Transverse colon (tissue), 1 donor: ENCODE measurements at regions not wholly inside any gene's neighbourhood (a gene's known extent, or its start where the extent isn't known, plus 50 kb on each side); places are given as distances from the start of the nearest gene placed in this dataset.

Experiments used
- EP300 ChIP-seq: sonication (generic); formaldehyde crosslinking; IDR thresholded peaks from one replicate; pipeline ENCODE4 v1.6.1; 2017; ENCODE audit warnings: antibody characterized with exemption, low read depth
- POLR2A ChIP-seq: fragments of 450-650 bp; IDR thresholded peaks from one replicate; pipeline ENCODE4 v1.6.1; 2016; ENCODE audit warnings: antibody characterized with exemption, mild to moderate bottlenecking, moderate library complexity

- TF ChIP-seq EP300 (no peak), POLR2A (no peak)
Measured at GRCh38 chr12:76226956-76227355, 121.3 kb downstream of the BBS10 start.
